Activated CD4-positive, alpha-beta memory T cell treated with anti-CD3 and anti-CD28 coated beads for 36 hours (primary cell): ENCODE measurements at regions not wholly inside any gene's neighbourhood (a gene's known extent, or its start where the extent isn't known, plus 50 kb on each side); places are given as distances from the start of the nearest gene placed in this dataset.
"Not testable (repeated sequence)": the region's sequence is repeated elsewhere in the genome, so short reads cannot be mapped to it uniquely, and the experiment has no call there.

ENCODE experiments used
- CTCF ChIA-PET: fragments of 350-600 bp; sonication (Branson Sonifier 250); formaldehyde crosslinking; loops from one replicate; lab custom pipeline; 2021; ENCODE audit warnings: antibody characterized with exemption, inconsistent platforms; lab: Charles Lee
- POLR2A ChIA-PET: fragments of 350-600 bp; sonication (Branson Sonifier 250); formaldehyde crosslinking; loops from one replicate; lab custom pipeline; 2021; ENCODE audit warnings: antibody characterized with exemption; lab: Charles Lee
- DNase-seq: peaks from one replicate; pipeline ENCODE4 v3.0.0-alpha.2; 2020
- H3K27ac Mint-ChIP-seq: one replicate; pipeline ENCODE4 v1.8.0; 2021; ENCODE audit warnings: mixed read lengths
- H3K27me3 Mint-ChIP-seq: one replicate; pipeline ENCODE4 v1.8.0; 2021; ENCODE audit warnings: mixed read lengths
- H3K36me3 Mint-ChIP-seq: one replicate; pipeline ENCODE4 v1.8.0; 2021; ENCODE audit warnings: mixed read lengths
- H3K4me1 Mint-ChIP-seq: one replicate; pipeline ENCODE4 v1.8.0; 2021; ENCODE audit warnings: low read depth, mixed read lengths
- H3K4me3 Mint-ChIP-seq: one replicate; pipeline ENCODE4 v1.8.0; 2021; ENCODE audit warnings: mild to moderate bottlenecking, mixed read lengths
- H3K9me3 Mint-ChIP-seq: one replicate; pipeline ENCODE4 v1.8.0; 2021; ENCODE audit warnings: mixed read lengths
- intact Hi-C: fragments of 100-400 bp; cut with micrococcal nuclease; formaldehyde crosslinking; loops from one replicate; pipeline ENCODE4 v1.15.1; 2023

GRCh38 chr1:83163879-83164475, 835.0 kb downstream of the TTLL7 start:
- H3K27me3 Mint-ChIP-seq, intact Hi-C loops, H3K4me1 Mint-ChIP-seq, H3K4me3 Mint-ChIP-seq, H3K27ac Mint-ChIP-seq, POLR2A ChIA-PET, H3K36me3 Mint-ChIP-seq, H3K9me3 Mint-ChIP-seq, CTCF ChIA-PET, DNase-seq: not testable (repeated sequence)

- H3K27me3 Mint-ChIP-seq, CTCF ChIA-PET, H3K9me3 Mint-ChIP-seq, H3K27ac Mint-ChIP-seq, POLR2A ChIA-PET, intact Hi-C loops, DNase-seq, H3K4me1 Mint-ChIP-seq, H3K4me3 Mint-ChIP-seq, H3K36me3 Mint-ChIP-seq: not testable (repeated sequence)
These were observed 840.0 kb downstream of the TTLL7 start for GRCh38 chr1:83158924-83159323.

GRCh38 chr1:83154306-83154705, 844.6 kb downstream of the TTLL7 start:
- H3K36me3 Mint-ChIP-seq, H3K4me1 Mint-ChIP-seq, DNase-seq, H3K27ac Mint-ChIP-seq, CTCF ChIA-PET, H3K4me3 Mint-ChIP-seq, H3K9me3 Mint-ChIP-seq, intact Hi-C loops, H3K27me3 Mint-ChIP-seq, POLR2A ChIA-PET: not testable (repeated sequence)

- DNase-seq, H3K9me3 Mint-ChIP-seq: not testable (repeated sequence)
These were observed 847.6 kb downstream of the TTLL7 start for GRCh38 chr1:83151167-83151898.

GRCh38 chr1:83150479-83150878, 848.5 kb downstream of the TTLL7 start:
- intact Hi-C loops, POLR2A ChIA-PET, H3K27ac Mint-ChIP-seq, H3K27me3 Mint-ChIP-seq, H3K36me3 Mint-ChIP-seq, H3K4me1 Mint-ChIP-seq, H3K4me3 Mint-ChIP-seq, H3K9me3 Mint-ChIP-seq, CTCF ChIA-PET, DNase-seq: not testable (repeated sequence)

More at GRCh38 chr1:83151167-83151898, 847.6 kb downstream of the TTLL7 start:
- H3K27me3 Mint-ChIP-seq, H3K36me3 Mint-ChIP-seq, H3K27ac Mint-ChIP-seq, H3K4me1 Mint-ChIP-seq, CTCF ChIA-PET, H3K4me3 Mint-ChIP-seq, intact Hi-C loops, POLR2A ChIA-PET: not testable (repeated sequence)

- H3K4me1 Mint-ChIP-seq, CTCF ChIA-PET, H3K36me3 Mint-ChIP-seq, POLR2A ChIA-PET, H3K27ac Mint-ChIP-seq, intact Hi-C loops, H3K9me3 Mint-ChIP-seq, H3K27me3 Mint-ChIP-seq, DNase-seq, H3K4me3 Mint-ChIP-seq: not testable (repeated sequence)
These were observed 853.1 kb downstream of the TTLL7 start for GRCh38 chr1:83145820-83146219.

GRCh38 chr1:83142802-83143201, 856.1 kb downstream of the TTLL7 start:
- intact Hi-C loops, POLR2A ChIA-PET, H3K36me3 Mint-ChIP-seq, H3K9me3 Mint-ChIP-seq, DNase-seq, H3K4me3 Mint-ChIP-seq, CTCF ChIA-PET, H3K27ac Mint-ChIP-seq, H3K27me3 Mint-ChIP-seq, H3K4me1 Mint-ChIP-seq: not testable (repeated sequence)

GRCh38 chr1:83135524-83136157, 863.3 kb downstream of the TTLL7 start:
- H3K9me3 Mint-ChIP-seq, POLR2A ChIA-PET, H3K27ac Mint-ChIP-seq, H3K4me3 Mint-ChIP-seq, H3K4me1 Mint-ChIP-seq, H3K27me3 Mint-ChIP-seq, CTCF ChIA-PET, intact Hi-C loops, DNase-seq, H3K36me3 Mint-ChIP-seq: not testable (repeated sequence)

GRCh38 chr1:83134322-83135014, 864.5 kb downstream of the TTLL7 start:
- H3K27ac Mint-ChIP-seq, H3K4me1 Mint-ChIP-seq, DNase-seq, POLR2A ChIA-PET, H3K9me3 Mint-ChIP-seq, intact Hi-C loops, H3K27me3 Mint-ChIP-seq, CTCF ChIA-PET, H3K36me3 Mint-ChIP-seq, H3K4me3 Mint-ChIP-seq: not testable (repeated sequence)

GRCh38 chr1:83131692-83131955, 867.3 kb downstream of the TTLL7 start:
- no peak overlapping the region for H3K27ac Mint-ChIP-seq
- no peak overlapping the region for H3K4me3 Mint-ChIP-seq
- DNase-seq = no peak
- POLR2A ChIA-PET = no interaction called here
- intact Hi-C loops = no loop called here
- H3K36me3 Mint-ChIP-seq = no peaks in the 10 kb centered on the region
- no peaks in the 10 kb centered on the region for H3K27me3 Mint-ChIP-seq
- CTCF ChIA-PET = no interaction called here
- H3K9me3 Mint-ChIP-seq = no peaks in the 10 kb centered on the region
- H3K4me1 Mint-ChIP-seq = no peaks in the 10 kb centered on the region

GRCh38 chr1:83130886-83131691, 867.8 kb downstream of the TTLL7 start:
- no peaks in the 10 kb centered on the region for H3K36me3 Mint-ChIP-seq
- no peak for DNase-seq
- H3K9me3 Mint-ChIP-seq = no peaks in the 10 kb centered on the region
- no peaks in the 10 kb centered on the region for H3K4me1 Mint-ChIP-seq
- ChIA-PET CTCF (no interaction called here), POLR2A (no interaction called here)
- no peak overlapping the region for H3K4me3 Mint-ChIP-seq
- H3K27ac Mint-ChIP-seq = no peak overlapping the region
- intact Hi-C loops = no loop called here
- H3K27me3 Mint-ChIP-seq = no peaks in the 10 kb centered on the region

- no peak overlapping the region for H3K4me3 Mint-ChIP-seq
- ChIA-PET CTCF (no interaction called here), POLR2A (no interaction called here)
- DNase-seq = no peak
- no peaks in the 10 kb centered on the region for H3K9me3 Mint-ChIP-seq
- intact Hi-C loops = no loop called here
- H3K36me3 Mint-ChIP-seq = no peaks in the 10 kb centered on the region
- no peak overlapping the region for H3K27ac Mint-ChIP-seq
- no peaks in the 10 kb centered on the region for H3K27me3 Mint-ChIP-seq
- no peaks in the 10 kb centered on the region for H3K4me1 Mint-ChIP-seq
These were observed 869.8 kb downstream of the TTLL7 start for GRCh38 chr1:83129107-83129506.
